Parathyroid adenoma (tissue), 2 donors: ENCODE measurements at regions not wholly inside any gene's neighbourhood (a gene's known extent, or its start where the extent isn't known, plus 50 kb on each side); places are given as distances from the start of the nearest gene placed in this dataset.

ENCODE experiments used
- H2AFZ ChIP-seq: fragments of 300-600 bp; sonication (generic); one replicate; pipeline ENCODE4 v1.7.0; 2017; ENCODE audit warnings: antibody characterized with exemption, mild to moderate bottlenecking
- H3K27ac ChIP-seq: fragments of 300-600 bp; sonication (generic); one replicate; pipeline ENCODE4 v1.7.0; 2017
- H3K27me3 ChIP-seq: fragments of 300-600 bp; sonication (generic); one replicate; pipeline ENCODE4 v1.7.0; 2017; ENCODE audit warnings: low read length; ENCODE audit not compliant: control insufficient read depth, insufficient read depth
- H3K36me3 ChIP-seq: fragments of 300-600 bp; sonication (generic); one replicate; pipeline ENCODE4 v1.7.0; 2017; ENCODE audit warnings: low read length; ENCODE audit not compliant: control insufficient read depth, insufficient read depth
- H3K4me1 ChIP-seq: fragments of 300-600 bp; sonication (generic); one replicate; pipeline ENCODE4 v1.7.0; 2017; ENCODE audit warnings: control low read depth
- H3K4me2 ChIP-seq: fragments of 300-600 bp; sonication (generic); one replicate; pipeline ENCODE4 v1.7.0; 2017; ENCODE audit warnings: low read length
- H3K4me3 ChIP-seq: fragments of 300-600 bp; sonication (generic); one replicate; pipeline ENCODE4 v1.7.0; 2017; ENCODE audit warnings: low read depth, low read length
- H3K79me2 ChIP-seq: fragments of 300-600 bp; sonication (generic); one replicate; pipeline ENCODE4 v1.7.0; 2017; ENCODE audit warnings: control low read depth
- H3K9ac ChIP-seq: fragments of 300-600 bp; sonication (generic); one replicate; pipeline ENCODE4 v1.7.0; 2017; ENCODE audit warnings: mild to moderate bottlenecking
- H3K9me3 ChIP-seq: fragments of 300-600 bp; sonication (generic); one replicate; pipeline ENCODE4 v1.7.0; 2017; ENCODE audit warnings: low read length; ENCODE audit not compliant: control insufficient read depth
- CTCF ChIP-seq: fragments of 300-600 bp; sonication (generic); IDR thresholded peaks from one replicate; pipeline ENCODE4 v1.7.0; 2017; ENCODE audit warnings: antibody characterized with exemption, mild to moderate bottlenecking
- donor health status: primary hyperparathyroidism.

GRCh38 chr2:236668531-236668969 lies 98.9 kb downstream of the ACKR3 start:
- TF ChIP-seq CTCF, result no peak
- no peaks in the 10 kb centered on the region for H3K9me3 ChIP-seq
- H3K79me2 ChIP-seq, result no peaks in the 10 kb centered on the region
- no peak overlapping the region for H3K9ac ChIP-seq
- H3K4me3 ChIP-seq, result no peak overlapping the region
- no peaks in the 10 kb centered on the region for H3K4me1 ChIP-seq
- H3K4me2 ChIP-seq, result no peak overlapping the region
- no peaks in the 10 kb centered on the region for H3K27me3 ChIP-seq
- no peak overlapping the region for H3K27ac ChIP-seq
- no peak overlapping the region for H2AFZ ChIP-seq
- H3K36me3 ChIP-seq, result no peaks in the 10 kb centered on the region

DNA sequence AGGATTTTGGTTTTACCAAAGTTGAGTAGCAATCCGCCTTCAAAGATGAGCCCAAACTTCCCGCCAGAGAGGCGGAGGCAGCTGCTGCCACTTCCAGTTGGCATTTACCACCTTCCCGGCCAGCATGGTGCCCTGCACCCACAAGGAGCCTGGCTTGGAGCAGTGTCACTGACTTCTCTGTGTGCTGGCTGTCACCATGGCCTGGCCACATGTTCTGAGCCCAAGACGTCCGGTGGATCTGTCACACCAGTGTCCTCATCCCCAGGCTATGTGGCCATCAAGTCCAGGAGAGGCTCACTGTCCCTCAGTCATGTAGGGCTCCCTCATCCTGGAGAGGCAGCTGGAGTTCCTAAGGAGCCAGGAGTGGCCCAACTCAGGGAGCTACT lies 100.6 kb downstream of the ACKR3 start:
- no peak overlapping the region for H3K27ac ChIP-seq

GRCh38 chr2:236671896-236672562 lies 102.4 kb downstream of the ACKR3 start:
- Histone ChIP-seq H3K4me2 (no peak overlapping the region), H3K27ac (no peak overlapping the region), H3K9ac (no peak overlapping the region), H3K79me2 (no peaks in the 10 kb centered on the region), H3K36me3 (no peaks in the 10 kb centered on the region), H2AFZ (no peak overlapping the region), H3K4me1 (no peaks in the 10 kb centered on the region), H3K27me3 (no peaks in the 10 kb centered on the region), H3K9me3 (no peaks in the 10 kb centered on the region), H3K4me3 (no peak overlapping the region)
- no peak for TF ChIP-seq CTCF

More for the DNA sequence above, 100.6 kb downstream of the ACKR3 start:
- H3K4me3 ChIP-seq, result no peak overlapping the region
- TF ChIP-seq CTCF, result no peak
- H3K79me2 ChIP-seq, result no peaks in the 10 kb centered on the region
- H2AFZ ChIP-seq, result no peak overlapping the region
- H3K9me3 ChIP-seq, result no peaks in the 10 kb centered on the region
- no peaks in the 10 kb centered on the region for H3K4me1 ChIP-seq
- no peak overlapping the region for H3K9ac ChIP-seq
- H3K36me3 ChIP-seq, result no peaks in the 10 kb centered on the region
- H3K4me2 ChIP-seq, result no peak overlapping the region
- no peaks in the 10 kb centered on the region for H3K27me3 ChIP-seq

GRCh38 chr2:236672606-236673005 lies 103.0 kb downstream of the ACKR3 start:
- Histone ChIP-seq H3K4me2 (no peak overlapping the region), H3K9ac (no peak overlapping the region), H3K36me3 (no peaks in the 10 kb centered on the region), H3K9me3 (no peaks in the 10 kb centered on the region), H3K79me2 (no peaks in the 10 kb centered on the region), H3K27ac (no peak overlapping the region), H3K4me3 (no peak overlapping the region), H3K27me3 (no peaks in the 10 kb centered on the region), H3K4me1 (no peaks in the 10 kb centered on the region), H2AFZ (no peak overlapping the region)
- TF ChIP-seq CTCF, result no peak
